PFSK-1 (cell line): ENCODE measurements at regions not wholly inside any gene's neighbourhood (a gene's known extent, or its start where the extent isn't known, plus 50 kb on each side); places are given as distances from the start of the nearest gene placed in this dataset.

Experiments used
- FOXP2 ChIP-seq: optimal IDR thresholded peaks from 2 replicates; pipeline ENCODE3; 2011; ENCODE audit warnings: borderline replicate concordance, control low read depth, inconsistent platforms; ENCODE audit not compliant: insufficient read depth; ENCODE audit errors: extremely low read length, extremely low read depth
- POLR2AphosphoS5 ChIP-seq: IDR thresholded peaks from 2 replicates; pipeline ENCODE4 v1.6.1; 2012; ENCODE audit warnings: low read depth, mild to moderate bottlenecking, control low read depth, low read length, moderate library complexity
- SIN3A ChIP-seq: IDR thresholded peaks from 2 replicates; pipeline ENCODE4 v1.6.1; 2012; ENCODE audit warnings: mild to moderate bottlenecking, low read length, moderate library complexity, borderline replicate concordance; ENCODE audit not compliant: insufficient read depth
- TAF1 ChIP-seq: IDR thresholded peaks from 2 replicates; pipeline ENCODE4 v1.6.1; 2012; ENCODE audit warnings: low read length, control low read depth, borderline replicate concordance; ENCODE audit not compliant: insufficient read depth
- TF ChIP-seq, protein P1 (sequence below), 2 experiments: IDR thresholded peaks; 2 replicates each; pipeline versions ENCODE4 v1.6.1 to v1.8.0; 2011 to 2012; ENCODE audit warnings: low read depth in 2 of 2, low read length in 2 of 2, control low read depth in 1 of 2, inconsistent platforms in 1 of 2, mild to moderate bottlenecking in 1 of 2, moderate library complexity in 1 of 2; ENCODE audit not compliant: insufficient read depth in 1 of 2

DNA sequence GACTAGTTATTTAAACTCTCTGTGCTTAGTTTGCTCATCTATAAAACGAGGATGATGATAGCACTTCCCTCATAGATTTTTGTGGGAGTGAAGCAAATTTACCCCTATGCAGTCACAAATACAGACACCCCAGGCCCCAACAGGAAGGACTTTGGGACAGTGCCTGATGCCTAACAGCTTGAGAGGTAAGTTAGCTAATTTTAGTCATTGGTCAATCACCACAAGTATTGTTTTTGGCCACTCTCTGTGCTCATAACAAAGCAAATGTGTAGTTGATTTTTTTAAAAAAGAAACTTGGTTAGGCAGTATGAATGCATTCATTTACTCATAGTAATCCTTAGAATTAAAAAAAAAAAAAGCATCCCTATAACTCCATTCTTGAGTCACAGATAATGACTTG lies 1590.7 kb upstream of the TENM3 start:
- TF ChIP-seq TAF1 = no peak
- TF ChIP-seq POLR2AphosphoS5 = no peak
- TF ChIP-seq FOXP2 = no peak
- TF ChIP-seq, protein P1, sequence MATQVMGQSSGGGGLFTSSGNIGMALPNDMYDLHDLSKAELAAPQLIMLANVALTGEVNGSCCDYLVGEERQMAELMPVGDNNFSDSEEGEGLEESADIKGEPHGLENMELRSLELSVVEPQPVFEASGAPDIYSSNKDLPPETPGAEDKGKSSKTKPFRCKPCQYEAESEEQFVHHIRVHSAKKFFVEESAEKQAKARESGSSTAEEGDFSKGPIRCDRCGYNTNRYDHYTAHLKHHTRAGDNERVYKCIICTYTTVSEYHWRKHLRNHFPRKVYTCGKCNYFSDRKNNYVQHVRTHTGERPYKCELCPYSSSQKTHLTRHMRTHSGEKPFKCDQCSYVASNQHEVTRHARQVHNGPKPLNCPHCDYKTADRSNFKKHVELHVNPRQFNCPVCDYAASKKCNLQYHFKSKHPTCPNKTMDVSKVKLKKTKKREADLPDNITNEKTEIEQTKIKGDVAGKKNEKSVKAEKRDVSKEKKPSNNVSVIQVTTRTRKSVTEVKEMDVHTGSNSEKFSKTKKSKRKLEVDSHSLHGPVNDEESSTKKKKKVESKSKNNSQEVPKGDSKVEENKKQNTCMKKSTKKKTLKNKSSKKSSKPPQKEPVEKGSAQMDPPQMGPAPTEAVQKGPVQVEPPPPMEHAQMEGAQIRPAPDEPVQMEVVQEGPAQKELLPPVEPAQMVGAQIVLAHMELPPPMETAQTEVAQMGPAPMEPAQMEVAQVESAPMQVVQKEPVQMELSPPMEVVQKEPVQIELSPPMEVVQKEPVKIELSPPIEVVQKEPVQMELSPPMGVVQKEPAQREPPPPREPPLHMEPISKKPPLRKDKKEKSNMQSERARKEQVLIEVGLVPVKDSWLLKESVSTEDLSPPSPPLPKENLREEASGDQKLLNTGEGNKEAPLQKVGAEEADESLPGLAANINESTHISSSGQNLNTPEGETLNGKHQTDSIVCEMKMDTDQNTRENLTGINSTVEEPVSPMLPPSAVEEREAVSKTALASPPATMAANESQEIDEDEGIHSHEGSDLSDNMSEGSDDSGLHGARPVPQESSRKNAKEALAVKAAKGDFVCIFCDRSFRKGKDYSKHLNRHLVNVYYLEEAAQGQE (IDR thresholded peaks at IDR 0.05; ENCODE audit: insufficient read depth in 1 of 2, low read depth in 2 of 2, low read length in 2 of 2) = no peak
- no peak for TF ChIP-seq SIN3A

DNA sequence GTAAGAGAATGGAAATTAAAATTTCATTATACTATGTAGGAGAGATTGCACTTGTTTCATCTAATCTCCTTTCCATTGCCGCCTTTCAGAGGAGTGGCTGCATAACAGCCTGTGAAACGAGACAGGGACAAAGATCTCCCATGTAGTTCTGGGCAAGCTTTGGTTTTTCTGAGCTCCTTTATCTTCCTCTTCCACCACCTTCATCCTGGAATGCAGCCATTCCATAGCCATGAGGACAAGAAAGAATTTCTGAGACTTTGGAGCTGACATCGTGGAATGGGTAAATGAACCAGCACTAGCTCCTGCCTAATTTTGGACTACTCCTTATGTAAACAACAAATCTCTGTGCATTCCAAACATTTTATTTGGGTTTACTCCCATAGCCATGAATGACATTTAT lies 1587.3 kb upstream of the TENM3 start:
- no peak for TF ChIP-seq POLR2AphosphoS5
- no peak for TF ChIP-seq TAF1
- no peak for TF ChIP-seq FOXP2
- TF ChIP-seq SIN3A = no peak

DNA sequence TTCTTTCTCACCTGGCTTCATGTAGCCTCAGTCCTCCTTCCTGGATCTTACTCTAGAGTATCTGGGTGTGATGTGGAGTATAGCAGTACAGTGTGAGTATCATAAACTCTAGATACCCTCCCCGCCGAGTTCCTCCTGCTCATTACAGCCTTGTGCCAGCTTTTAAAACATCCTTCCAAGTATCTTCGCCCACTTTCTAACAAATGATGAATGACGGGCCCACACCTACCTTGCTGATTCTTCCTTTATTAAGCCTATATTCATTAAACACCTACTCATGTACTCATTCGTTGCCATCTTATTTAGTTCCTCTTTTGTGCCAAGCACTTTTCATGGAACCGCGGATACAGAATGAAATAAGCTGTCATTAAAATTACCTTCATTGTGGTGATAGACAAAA lies 1585.3 kb upstream of the TENM3 start:
- TF ChIP-seq SIN3A (no peak), TAF1 (no peak), FOXP2 (no peak), POLR2AphosphoS5 (no peak)
- TF ChIP-seq, protein P1 (IDR thresholded peaks at IDR 0.05; ENCODE audit: insufficient read depth in 1 of 2, low read depth in 2 of 2, low read length in 2 of 2) = no peak

DNA sequence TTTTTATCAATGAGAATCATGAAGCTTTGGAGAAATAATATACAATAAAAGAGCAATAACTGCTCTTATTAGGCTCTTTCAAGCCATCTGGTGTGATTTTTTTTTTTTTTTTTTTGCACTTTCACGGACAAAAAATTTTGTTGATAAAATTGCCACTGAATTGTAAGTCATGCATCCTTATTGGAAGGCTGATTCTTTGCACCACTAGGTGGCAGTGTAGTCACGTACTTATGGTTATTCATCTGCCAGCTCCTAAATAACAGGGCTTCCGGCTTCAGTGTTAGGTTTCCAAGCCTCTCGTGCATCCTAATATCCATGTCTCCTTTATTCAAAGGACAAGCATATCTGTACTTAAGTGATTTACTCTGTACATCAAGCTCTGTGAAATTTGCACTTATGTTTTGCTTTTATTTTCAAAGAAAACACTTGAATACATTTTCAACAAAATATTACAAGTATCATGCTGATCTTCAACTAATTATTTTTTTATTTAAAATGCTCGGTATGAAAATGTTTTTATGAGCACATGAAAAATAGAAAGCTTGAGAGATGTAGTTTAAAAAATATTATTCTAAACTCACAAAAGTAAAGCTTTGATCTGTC lies 1578.3 kb upstream of the TENM3 start:
- TF ChIP-seq TAF1 (no peak), SIN3A (no peak), FOXP2 (no peak), POLR2AphosphoS5 (no peak)
- TF ChIP-seq, protein P1 (IDR thresholded peaks at IDR 0.05; ENCODE audit: insufficient read depth in 1 of 2, low read depth in 2 of 2, low read length in 2 of 2) = no peak

DNA sequence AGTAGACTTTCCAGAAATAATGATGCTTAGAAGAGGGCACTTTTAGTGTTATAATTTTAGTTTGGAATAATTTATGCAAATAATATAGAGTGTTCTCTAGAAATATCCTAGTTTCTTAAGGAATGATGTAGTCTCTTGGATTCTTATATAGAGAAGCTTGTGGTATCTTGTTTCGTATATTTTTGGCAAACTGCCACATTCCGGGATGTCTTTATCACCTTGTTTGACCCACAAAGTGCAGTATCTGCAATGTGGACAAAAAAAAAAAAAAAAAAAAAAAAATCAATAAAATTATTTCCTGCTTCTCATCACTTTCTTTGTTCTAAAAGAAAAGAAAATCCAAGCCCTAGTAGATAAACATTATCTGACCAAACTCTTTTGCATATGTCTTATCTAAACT lies 1577.7 kb upstream of the TENM3 start:
- TF ChIP-seq FOXP2 = no peak
- TF ChIP-seq SIN3A = no peak
- no peak for TF ChIP-seq TAF1
- TF ChIP-seq, protein P1 (IDR thresholded peaks at IDR 0.05; ENCODE audit: insufficient read depth in 1 of 2, low read depth in 2 of 2, low read length in 2 of 2) = no peak
- no peak for TF ChIP-seq POLR2AphosphoS5
